Stomach (tissue), 8 donors: ENCODE measurements at regions not wholly inside any gene's neighbourhood (a gene's known extent, or its start where the extent isn't known, plus 50 kb on each side); places are given as distances from the start of the nearest gene placed in this dataset.

Source experiments
- DNase-seq, 2 donors: peaks; one replicate each; pipeline versions ENCODE4 v3.0.0 to v3.0.0-alpha.2; 2013 to 2019
- H3K27ac ChIP-seq, 5 donors: fragments of 200-600 bp in 4 of 5; sonication (generic) in 4 of 5; one replicate each; pipeline ENCODE4 v1.5.1; 2013 to 2019; ENCODE audit warnings: mild to moderate bottlenecking in 1 of 5, moderate library complexity in 1 of 5
- H3K27me3 ChIP-seq, 3 donors: fragments of 200-600 bp; sonication (generic); one replicate each; pipeline ENCODE4 v1.5.1; 2017 to 2019; ENCODE audit warnings: mixed run types in 1 of 3
- H3K36me3 ChIP-seq, 4 donors: fragments of 200-600 bp; sonication (generic); 1 replicate in 3 of 4; 2 replicates in 1 of 4; pipeline ENCODE4 v1.5.1; 2016 to 2019
- H3K4me1 ChIP-seq, 4 donors: fragments of 200-600 bp; sonication (generic); one replicate each; pipeline ENCODE4 v1.5.1; 2016 to 2019
- H3K4me3 ChIP-seq, 4 donors: fragments of 200-600 bp; sonication (generic) in 3 of 4; one replicate each; pipeline ENCODE4 v1.5.1; 2016 to 2019; ENCODE audit warnings: mild to moderate bottlenecking in 1 of 4
- H3K9me3 ChIP-seq, 4 donors: fragments of 200-600 bp; sonication (generic); one replicate each; pipeline ENCODE4 v1.5.1; 2016 to 2019
- EP300 ChIP-seq: sonication (generic); formaldehyde crosslinking; IDR thresholded peaks from one replicate; pipeline ENCODE4 v1.6.1; 2017; ENCODE audit warnings: antibody characterized with exemption
- POLR2A ChIP-seq, 4 donors: fragments of 450-650 bp; IDR thresholded peaks; one replicate each; pipeline ENCODE4 v1.6.1; 2016; ENCODE audit warnings: antibody characterized with exemption in 4 of 4, control low read depth in 2 of 4, mild to moderate bottlenecking in 1 of 4, moderate library complexity in 1 of 4
- POLR2AphosphoS5 ChIP-seq, 3 donors: sonication (generic); formaldehyde crosslinking; IDR thresholded peaks; one replicate each; pipeline ENCODE4 v1.6.1; 2016; ENCODE audit warnings: antibody characterized with exemption in 3 of 3
- WGBS, 5 donors: extraction: QIAGEN DNeasy Blood & Tissue Kit in 3 of 5; methylation state at CpG; one replicate each; pipeline versions ENCODE4 v1.1.5 to v1.1.7; 2013 to 2018; 5-methylcytosine and 5-hydroxymethylcytosine counted together
- intact Hi-C: fragments of 100-400 bp; cut with DNase I; formaldehyde crosslinking; loops from one replicate; pipeline ENCODE4 v1.15.1; 2023; ENCODE audit warnings: low total_unique reads
- TF ChIP-seq, protein P1 (sequence below), 7 experiments: fragments of 450-650 bp in 4 of 7; fragments of 200-600 bp in 3 of 7; sonication (generic) in 3 of 7; IDR thresholded peaks; one replicate each; pipeline ENCODE4 v1.5.1; 2016 to 2019; ENCODE audit warnings: antibody characterized with exemption in 7 of 7, control low read depth in 2 of 7, mild to moderate bottlenecking in 1 of 7
- donor health status: healthy with polysubstance abuse.
- donor health status: Bipolar disorder and iron deficiency.
- donor health status: healthy.

DNA sequence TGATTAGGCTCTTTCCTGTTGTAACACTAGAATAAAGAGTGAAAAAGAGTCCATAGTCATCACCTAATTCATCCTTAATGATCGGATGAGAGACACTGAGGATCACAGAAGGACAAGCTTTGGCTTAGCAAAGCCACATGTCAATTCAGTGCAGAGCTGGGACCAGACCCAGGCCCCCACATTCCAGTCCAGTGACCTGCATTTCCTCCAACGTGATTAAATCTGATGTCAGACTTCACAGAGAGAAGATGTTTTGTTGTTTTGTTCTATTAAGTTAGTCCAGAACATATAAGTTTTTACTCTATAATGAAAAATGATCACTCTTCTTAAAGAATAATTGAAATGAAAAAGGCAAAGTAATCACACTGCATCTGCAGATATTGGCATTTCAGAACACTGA, 377.9 kb upstream of the PAPPA start:
- TF ChIP-seq POLR2A (IDR thresholded peaks at IDR 0.05) = no peak
- no peak for TF ChIP-seq EP300
- TF ChIP-seq, protein P1, sequence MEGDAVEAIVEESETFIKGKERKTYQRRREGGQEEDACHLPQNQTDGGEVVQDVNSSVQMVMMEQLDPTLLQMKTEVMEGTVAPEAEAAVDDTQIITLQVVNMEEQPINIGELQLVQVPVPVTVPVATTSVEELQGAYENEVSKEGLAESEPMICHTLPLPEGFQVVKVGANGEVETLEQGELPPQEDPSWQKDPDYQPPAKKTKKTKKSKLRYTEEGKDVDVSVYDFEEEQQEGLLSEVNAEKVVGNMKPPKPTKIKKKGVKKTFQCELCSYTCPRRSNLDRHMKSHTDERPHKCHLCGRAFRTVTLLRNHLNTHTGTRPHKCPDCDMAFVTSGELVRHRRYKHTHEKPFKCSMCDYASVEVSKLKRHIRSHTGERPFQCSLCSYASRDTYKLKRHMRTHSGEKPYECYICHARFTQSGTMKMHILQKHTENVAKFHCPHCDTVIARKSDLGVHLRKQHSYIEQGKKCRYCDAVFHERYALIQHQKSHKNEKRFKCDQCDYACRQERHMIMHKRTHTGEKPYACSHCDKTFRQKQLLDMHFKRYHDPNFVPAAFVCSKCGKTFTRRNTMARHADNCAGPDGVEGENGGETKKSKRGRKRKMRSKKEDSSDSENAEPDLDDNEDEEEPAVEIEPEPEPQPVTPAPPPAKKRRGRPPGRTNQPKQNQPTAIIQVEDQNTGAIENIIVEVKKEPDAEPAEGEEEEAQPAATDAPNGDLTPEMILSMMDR (IDR thresholded peaks at IDR 0.05) = no peak
- no peak for TF ChIP-seq POLR2AphosphoS5 (IDR thresholded peaks at IDR 0.05)
- intact Hi-C loops = no loop called here
- Histone ChIP-seq H3K4me1 (no peaks in the 10 kb centered on the region), H3K27ac (no peak overlapping the region), H3K36me3 (no peaks in the 10 kb centered on the region), H3K9me3 (no peaks in the 10 kb centered on the region), H3K4me3 (no peak overlapping the region), H3K27me3 (no peaks in the 10 kb centered on the region)
- DNase-seq = peak in 1 of 2 donors; percentile 9
- 34 to 53% (median 40%) methylated on average over 2 of the region's 2 CpGs for WGBS, 5 donors

DNA sequence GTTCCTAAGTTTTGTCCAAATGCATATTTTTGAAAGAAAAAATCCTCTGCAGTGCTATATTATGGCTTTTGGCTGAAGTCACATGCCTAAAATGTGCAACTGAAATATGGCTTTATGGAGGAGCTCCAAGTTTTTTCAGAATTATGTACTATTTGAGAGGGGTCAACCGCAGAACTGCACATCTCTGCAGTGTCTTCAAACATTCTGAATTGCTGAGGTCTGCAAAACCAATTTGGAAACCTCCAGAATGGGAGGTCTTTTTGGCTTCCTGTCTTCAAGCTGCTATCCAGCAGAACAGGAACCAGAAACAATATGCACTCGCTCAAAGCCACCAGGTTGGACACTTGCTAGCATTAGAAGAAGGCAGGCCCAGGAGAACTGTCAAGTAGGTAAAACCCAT, 376.0 kb upstream of the PAPPA start:
- Histone ChIP-seq H3K9me3 (no peaks in the 10 kb centered on the region), H3K27ac (no peak overlapping the region), H3K27me3 (no peaks in the 10 kb centered on the region), H3K4me3 (no peak overlapping the region), H3K36me3 (no peaks in the 10 kb centered on the region), H3K4me1 (no peaks in the 10 kb centered on the region)
- peak in 1 of 2 donors; percentile 79 for DNase-seq
- 68 to 92% (median 82%) methylated on average over 2 of the region's 2 CpGs for WGBS, 5 donors
- intact Hi-C loops = no loop called here
- TF ChIP-seq, protein P1 (IDR thresholded peaks at IDR 0.05) = no peak
- TF ChIP-seq POLR2AphosphoS5 (IDR thresholded peaks at IDR 0.05) (no peak), EP300 (no peak), POLR2A (IDR thresholded peaks at IDR 0.05) (no peak)

DNA sequence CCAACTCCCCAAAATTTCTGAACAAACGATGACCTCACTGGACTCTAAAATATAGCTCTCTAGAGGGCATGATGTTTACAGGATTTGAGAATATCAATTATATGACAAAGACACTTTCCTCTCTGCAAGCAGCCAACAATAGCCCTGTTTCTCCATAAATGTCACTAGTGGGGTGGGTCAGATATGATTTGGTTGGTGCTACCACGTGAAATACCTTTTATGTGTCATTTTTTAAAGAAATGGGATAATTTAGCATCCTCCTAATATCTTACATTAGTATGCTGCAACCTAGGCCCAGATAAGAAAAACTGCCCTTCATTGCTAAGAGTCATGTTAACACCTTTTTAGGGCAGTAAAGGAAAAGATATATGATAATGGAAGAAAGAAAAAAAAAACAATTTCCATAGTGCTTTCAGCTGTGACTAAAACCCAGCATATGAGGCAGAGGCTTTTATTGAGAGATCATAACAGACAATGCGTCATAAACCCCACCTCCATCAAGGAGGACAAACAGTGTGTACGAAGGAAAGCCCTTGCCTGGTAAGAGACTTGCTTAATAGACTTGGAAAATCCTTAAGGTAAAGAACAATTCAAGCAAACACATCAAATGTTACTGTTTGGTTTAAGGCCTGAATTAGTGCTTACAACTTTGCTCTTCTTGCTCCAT, 372.4 kb upstream of the PAPPA start:
- 58 to 69% (median 63%) methylated on average over 4 of the region's 4 CpGs for WGBS, 5 donors
- H3K27ac ChIP-seq = no peak overlapping the region
- intact Hi-C loops = no loop called here
- H3K4me3 ChIP-seq = no peak overlapping the region
- TF ChIP-seq POLR2AphosphoS5 (IDR thresholded peaks at IDR 0.05) (no peak), POLR2A (IDR thresholded peaks at IDR 0.05) (no peak), EP300 (no peak)
- TF ChIP-seq, protein P1 (IDR thresholded peaks at IDR 0.05) = no peak
- no peaks in the 10 kb centered on the region for H3K4me1 ChIP-seq
- no peaks in the 10 kb centered on the region for H3K9me3 ChIP-seq
- H3K36me3 ChIP-seq = no peaks in the 10 kb centered on the region
- no peak for DNase-seq
- H3K27me3 ChIP-seq = no peaks in the 10 kb centered on the region

DNA sequence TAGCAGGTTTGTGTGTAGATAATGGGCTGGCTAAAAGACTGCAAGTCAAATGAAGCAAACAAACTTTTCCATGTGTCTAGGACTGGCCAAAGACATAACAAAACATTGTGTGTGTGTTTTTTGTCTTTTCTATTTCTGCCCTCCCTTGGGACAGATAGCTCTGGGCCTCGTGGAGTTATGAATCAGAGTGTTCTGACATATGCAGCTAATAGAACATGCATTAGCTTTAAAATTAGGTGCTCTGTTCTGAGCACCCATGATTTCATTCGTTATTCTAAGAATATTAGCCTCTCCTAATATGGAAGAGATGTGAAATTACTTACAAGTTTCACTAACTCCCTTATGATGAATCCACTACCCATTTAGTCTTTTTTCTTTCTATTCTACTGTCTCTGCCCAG, 367.3 kb upstream of the PAPPA start:
- intact Hi-C loops = no loop called here
- no peaks in the 10 kb centered on the region for H3K36me3 ChIP-seq
- no peaks in the 10 kb centered on the region for H3K27me3 ChIP-seq
- H3K9me3 ChIP-seq = no peaks in the 10 kb centered on the region
- H3K4me1 ChIP-seq = no peaks in the 10 kb centered on the region
- no peak for TF ChIP-seq POLR2A (IDR thresholded peaks at IDR 0.05)
- TF ChIP-seq POLR2AphosphoS5 (IDR thresholded peaks at IDR 0.05) = no peak
- no peak for TF ChIP-seq EP300
- TF ChIP-seq, protein P1 (IDR thresholded peaks at IDR 0.05) = no peak
- WGBS, 5 donors = 38 to 49% (median 43%) methylated on average over 2 of the region's 2 CpGs
- no peak overlapping the region for H3K27ac ChIP-seq
- H3K4me3 ChIP-seq = no peak overlapping the region
- DNase-seq = peak in 1 of 2 donors; percentile 21
